HG02981 (cell line): ENCODE measurements at regions not wholly inside any gene's neighbourhood (a gene's known extent, or its start where the extent isn't known, plus 50 kb on each side); places are given as distances from the start of the nearest gene placed in this dataset.

ENCODE experiments used
- ATAC-seq: cut with Tn5 transposase; IDR thresholded peaks from one replicate; pipeline ENCODE4 v1.9.1; 2021; ENCODE audit warnings: mild to moderate bottlenecking, moderate library complexity; ENCODE audit not compliant: unreplicated experiment

GRCh38 chr13:97901716-97902115, 51.8 kb upstream of the IPO5 start:
- no peak for ATAC-seq
